Testis (tissue), 2 donors: ENCODE measurements at regions not wholly inside any gene's neighbourhood (a gene's known extent, or its start where the extent isn't known, plus 50 kb on each side); places are given as distances from the start of the nearest gene placed in this dataset.

ENCODE experiments used
- POLR2A ChIP-seq: fragments of 450-650 bp; IDR thresholded peaks from one replicate; pipeline ENCODE4 v1.6.1; 2017; ENCODE audit warnings: antibody characterized with exemption, mild to moderate bottlenecking, moderate library complexity
- TF ChIP-seq, protein P1 (sequence below), 3 experiments: fragments of 450-650 bp in 2 of 3; fragments of 200-600 bp in 1 of 3; sonication (generic) in 1 of 3; IDR thresholded peaks; one replicate each; pipeline ENCODE4 v1.5.1; 2016 to 2019; ENCODE audit warnings: antibody characterized with exemption in 3 of 3, mild to moderate bottlenecking in 2 of 3, moderate library complexity in 1 of 3

GRCh38 chr1:200353232-200353631 is 56.6 kb downstream of the ZNF281 start:
- TF ChIP-seq, protein P1, sequence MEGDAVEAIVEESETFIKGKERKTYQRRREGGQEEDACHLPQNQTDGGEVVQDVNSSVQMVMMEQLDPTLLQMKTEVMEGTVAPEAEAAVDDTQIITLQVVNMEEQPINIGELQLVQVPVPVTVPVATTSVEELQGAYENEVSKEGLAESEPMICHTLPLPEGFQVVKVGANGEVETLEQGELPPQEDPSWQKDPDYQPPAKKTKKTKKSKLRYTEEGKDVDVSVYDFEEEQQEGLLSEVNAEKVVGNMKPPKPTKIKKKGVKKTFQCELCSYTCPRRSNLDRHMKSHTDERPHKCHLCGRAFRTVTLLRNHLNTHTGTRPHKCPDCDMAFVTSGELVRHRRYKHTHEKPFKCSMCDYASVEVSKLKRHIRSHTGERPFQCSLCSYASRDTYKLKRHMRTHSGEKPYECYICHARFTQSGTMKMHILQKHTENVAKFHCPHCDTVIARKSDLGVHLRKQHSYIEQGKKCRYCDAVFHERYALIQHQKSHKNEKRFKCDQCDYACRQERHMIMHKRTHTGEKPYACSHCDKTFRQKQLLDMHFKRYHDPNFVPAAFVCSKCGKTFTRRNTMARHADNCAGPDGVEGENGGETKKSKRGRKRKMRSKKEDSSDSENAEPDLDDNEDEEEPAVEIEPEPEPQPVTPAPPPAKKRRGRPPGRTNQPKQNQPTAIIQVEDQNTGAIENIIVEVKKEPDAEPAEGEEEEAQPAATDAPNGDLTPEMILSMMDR (IDR thresholded peaks at IDR 0.05), result no peak
- TF ChIP-seq POLR2A, result no peak
